GM18498 (cell line): ENCODE measurements at regions not wholly inside any gene's neighbourhood (a gene's known extent, or its start where the extent isn't known, plus 50 kb on each side); places are given as distances from the start of the nearest gene placed in this dataset.

Experiments used
- ATAC-seq: cut with Tn5 transposase; IDR thresholded peaks from one replicate; pipeline ENCODE4 v1.9.1; 2021; ENCODE audit warnings: mild to moderate bottlenecking, moderate library complexity; ENCODE audit not compliant: unreplicated experiment

DNA sequence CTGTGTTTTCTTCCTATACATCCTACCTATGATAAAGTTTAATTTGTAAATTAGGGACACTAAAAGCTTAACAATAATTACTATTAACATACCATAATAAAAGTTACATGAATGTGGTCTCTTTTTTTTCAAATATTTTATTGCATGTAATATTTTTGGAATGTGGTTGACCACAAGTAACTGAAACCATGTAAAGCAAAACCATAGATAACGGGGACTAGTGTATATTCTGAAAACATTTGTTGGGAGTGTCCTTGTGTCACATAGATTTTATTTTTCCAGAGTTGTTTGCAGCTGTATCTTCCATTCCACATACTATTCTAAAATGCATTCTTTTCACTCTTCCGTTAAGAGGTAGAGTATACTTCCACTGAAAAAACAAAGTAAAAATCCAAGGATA, 200.4 kb downstream of the KIF18A start:
- no peak for ATAC-seq

- no peak for ATAC-seq
Observed at GRCh38 chr11:27907091-27907490, 200.9 kb downstream of the KIF18A start.

DNA sequence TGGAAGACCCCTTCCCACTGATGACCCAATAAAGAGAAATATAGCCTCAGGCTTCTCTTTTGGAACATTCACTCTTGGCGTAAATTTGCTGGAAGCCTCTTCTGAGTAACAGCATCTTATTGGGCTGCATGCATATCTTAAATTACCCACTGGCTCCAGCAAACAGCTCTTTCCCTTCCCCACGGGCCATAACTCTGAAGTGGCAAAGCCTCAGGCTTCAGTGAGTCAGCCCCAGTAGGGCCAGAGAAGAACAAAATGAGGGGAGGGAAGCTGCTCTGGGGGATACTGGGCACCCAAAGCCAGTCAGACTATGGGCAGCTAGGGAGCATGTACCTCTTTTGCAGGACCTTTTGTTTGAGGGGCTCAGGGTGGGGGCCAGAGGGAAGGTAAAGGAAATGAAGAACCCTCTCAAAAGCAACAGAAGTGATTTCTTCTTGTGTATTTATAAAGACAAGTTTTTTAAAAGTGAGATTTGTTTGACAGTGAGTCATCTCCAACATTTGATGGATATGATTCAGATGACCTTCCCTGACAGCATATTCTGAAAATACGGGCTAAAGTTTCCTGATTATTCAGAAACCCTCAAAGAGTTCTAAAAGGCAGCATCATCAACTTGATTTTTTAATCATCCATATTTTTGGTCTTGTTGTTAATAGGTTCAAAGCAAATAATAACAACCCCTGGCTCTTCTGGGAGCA, 203.4 kb downstream of the KIF18A start:
- no peak for ATAC-seq

DNA sequence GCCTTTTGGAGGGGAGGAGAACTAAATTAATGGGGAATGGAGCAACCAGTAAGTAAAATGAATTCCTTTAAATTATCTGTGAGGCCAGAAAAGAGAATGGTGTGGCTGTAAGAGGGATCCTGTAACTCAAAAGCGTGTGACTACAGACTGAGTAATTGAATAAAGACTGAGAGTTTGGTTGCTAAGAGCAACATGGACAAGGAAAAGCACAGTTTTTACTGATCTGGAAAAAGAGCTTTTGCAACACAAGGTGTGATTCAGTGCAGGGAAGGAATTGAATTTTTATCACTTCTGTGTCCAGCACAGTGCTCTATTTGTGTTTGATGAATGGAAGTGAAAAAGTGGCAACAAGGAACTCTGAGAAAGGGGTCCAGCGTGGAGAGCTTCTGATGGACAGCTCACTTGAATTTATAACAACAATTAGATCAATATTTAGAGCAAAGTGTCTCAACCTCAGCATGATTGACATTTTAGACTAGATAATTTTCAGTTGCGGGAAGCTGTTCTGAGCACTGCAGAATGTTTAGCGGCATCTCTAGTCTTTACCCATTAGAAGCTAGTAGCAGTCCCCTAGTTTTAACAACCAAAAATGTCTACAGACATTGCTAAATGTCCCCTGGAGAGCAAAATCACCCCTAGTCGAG, 202.8 kb upstream of the BDNF start:
- no peak for ATAC-seq

GRCh38 chr11:27898166-27898565, 197.9 kb upstream of the BDNF start:
- ATAC-seq = no peak

GRCh38 chr11:27896096-27896495, 195.8 kb upstream of the BDNF start:
- no peak for ATAC-seq

- no peak for ATAC-seq
Observed at GRCh38 chr11:27894552-27894951, 194.3 kb upstream of the BDNF start.

- ATAC-seq = no peak
Observed at GRCh38 chr11:27886857-27887256, 186.6 kb upstream of the BDNF start.

- peak; percentile 60 for ATAC-seq
Observed at GRCh38 chr11:27882066-27882697, 181.9 kb upstream of the BDNF start.

DNA sequence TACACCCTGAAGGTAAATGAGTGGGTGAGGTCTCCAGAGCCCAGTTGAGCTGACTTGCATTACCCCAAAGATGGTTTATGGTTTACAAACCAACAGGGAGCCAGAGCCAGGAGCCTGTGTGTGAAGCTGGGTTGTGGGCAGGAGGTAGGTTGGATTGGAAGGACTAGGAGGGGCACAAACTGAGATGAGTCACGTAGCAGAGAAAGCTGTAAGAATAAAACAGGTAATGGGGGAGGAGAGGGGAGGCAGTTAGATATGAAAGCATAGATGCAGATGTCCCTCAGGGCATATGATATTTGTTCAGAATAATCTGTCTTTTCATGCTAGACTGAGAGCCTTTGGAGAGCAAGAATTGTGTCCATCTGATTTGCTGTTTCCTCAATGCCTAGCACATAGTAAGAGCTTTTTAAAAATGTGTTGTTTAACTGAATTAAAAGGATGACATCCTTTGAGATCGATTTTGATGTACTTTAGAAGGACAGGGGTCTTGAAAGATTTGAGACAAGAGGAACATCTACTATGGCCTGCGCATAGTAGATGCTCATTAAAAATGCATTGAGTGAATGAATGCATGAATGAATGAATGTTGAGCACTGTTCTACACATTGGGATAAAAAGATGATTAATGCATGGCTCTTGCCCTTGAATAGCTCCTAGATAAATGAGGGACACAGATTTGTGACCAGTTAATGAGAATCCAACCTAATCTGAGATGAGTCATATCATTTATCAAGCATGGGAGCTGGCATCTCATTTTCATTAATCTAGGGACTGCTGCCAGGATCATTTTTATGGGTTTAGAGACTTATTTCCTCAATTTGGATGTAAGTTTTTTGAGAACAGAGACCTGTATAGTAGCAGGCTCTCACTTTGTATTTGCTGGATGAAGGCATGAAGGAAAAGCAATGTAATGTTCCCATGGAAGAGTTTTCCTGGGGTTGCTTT, 175.8 kb upstream of the BDNF start:
- ATAC-seq = no peak

DNA sequence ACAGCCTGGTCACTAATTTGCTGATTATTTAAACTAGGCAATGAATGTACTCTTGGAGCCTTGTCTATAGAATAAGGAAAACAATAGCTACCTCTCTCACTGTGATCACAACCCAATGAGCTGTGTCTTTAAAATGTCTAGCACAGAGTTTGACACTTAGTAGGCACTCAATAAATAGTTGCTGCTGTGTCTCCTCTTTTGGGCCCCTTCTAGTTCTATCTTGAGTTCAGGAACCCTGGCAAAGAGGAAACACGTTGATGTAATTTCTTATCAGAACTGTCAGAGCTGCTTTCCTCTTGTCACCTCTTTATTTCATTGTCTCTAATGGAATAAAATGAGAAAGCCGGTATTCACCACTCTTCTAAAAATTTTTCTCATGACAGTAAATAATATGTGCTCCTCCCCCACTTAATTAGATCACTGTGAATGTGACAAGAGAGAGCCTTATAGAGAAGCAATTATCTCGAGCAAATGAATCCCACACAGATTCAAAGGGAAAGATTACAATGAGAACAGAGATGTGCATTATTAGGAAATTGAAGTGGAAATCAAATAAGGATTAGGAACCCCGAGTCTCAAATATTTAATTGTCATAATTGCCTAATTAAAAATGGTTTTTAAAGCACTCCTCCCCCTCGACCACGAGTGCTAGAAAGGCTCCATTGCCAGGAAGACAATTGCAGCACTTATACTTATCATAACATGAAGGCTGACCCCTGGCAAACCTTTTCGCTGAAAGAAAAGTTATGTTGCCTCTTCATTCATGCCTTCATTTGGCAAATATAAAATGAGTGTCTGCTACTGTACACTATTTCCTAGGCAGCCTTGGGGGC, 175.0 kb upstream of the BDNF start:
- ATAC-seq = no peak

- no peak for ATAC-seq
Observed at GRCh38 chr11:27873664-27874063, 173.4 kb upstream of the BDNF start.

DNA sequence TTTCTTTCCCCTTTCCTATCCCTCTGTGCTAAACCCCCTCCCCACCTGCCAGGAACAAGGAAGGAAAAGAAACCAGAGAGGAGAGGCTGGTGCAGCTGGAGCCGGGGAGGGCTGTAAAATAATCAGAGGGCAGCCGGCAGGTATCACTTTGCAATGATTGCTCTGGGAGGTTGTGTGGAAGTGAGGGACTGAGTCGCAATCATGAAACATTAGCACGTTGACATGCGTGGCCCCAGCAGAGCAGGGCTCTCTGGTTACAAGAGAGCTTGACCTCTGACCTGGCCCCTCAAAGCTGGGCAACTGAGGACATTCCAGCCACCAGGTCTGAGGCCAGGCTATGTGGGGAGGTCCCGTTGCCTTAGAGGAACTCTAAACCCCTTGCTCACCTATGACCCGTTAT, 170.8 kb upstream of the BDNF start:
- no peak for ATAC-seq

GRCh38 chr11:27869701-27870100, 169.4 kb upstream of the BDNF start:
- no peak for ATAC-seq

GRCh38 chr11:27868709-27869108, 168.5 kb upstream of the BDNF start:
- ATAC-seq = no peak

GRCh38 chr11:27868226-27868625, 168.0 kb upstream of the BDNF start:
- ATAC-seq = no peak

DNA sequence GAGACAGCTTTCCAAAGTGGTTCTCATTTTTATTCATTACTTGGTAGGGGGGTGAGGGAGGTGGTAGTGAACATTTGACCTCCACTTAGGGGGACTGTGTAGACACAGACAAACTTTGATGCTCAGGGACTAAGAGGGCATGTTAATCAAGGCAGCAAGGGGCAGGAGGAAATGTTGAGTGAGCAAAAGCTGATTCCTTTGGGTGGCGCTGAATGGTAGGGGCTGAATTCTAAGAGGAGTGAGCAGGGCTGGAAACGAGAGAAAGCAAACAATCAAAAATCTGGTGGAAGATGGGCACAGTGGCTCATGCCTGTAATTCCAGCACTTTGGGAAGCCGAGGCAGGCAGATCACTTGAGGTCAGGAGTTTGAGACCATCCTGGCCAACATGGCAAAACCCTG, 164.8 kb upstream of the BDNF start:
- ATAC-seq = no peak

DNA sequence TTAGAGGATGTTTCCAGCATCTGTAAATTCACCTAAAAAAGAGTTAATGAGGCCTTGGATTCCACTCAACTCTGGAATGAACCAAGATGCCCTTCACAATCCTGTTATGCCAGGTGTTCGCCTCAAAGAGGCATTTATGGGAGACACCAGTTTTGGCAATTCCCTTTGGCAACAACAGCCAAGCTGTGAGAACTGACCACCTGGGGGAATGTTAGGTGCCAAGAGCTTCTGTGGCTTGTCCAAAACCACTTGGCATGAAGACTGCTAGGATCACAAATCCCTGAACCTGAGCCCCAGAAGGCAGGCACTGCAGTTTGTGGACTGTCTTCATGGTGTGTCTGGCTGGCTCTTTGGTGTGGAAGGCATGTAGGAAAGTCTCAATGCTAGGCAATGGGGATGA, 164.4 kb upstream of the BDNF start:
- no peak for ATAC-seq

- ATAC-seq = no peak
Observed at GRCh38 chr11:27864091-27864491, 163.8 kb upstream of the BDNF start.

DNA sequence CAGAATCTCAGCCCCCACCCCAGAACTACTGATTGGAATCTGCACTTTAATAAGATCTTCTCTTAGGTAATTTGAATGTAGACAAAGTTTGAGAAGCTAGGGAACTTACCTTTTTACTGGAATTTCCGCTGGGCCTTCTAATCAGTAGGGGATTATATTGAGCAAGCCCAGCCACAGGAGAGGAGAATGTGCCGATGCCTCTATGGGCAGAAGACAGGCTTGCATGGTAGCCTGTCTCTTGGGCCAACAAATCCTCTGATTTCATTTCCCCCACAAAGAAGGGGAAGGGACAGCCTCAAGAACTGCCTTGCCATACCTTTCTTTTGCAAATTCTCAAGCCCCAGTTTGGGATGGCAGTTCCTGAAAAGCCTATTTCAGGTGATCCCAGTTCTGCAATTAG, 163.4 kb upstream of the BDNF start:
- no peak for ATAC-seq
